Keratinocyte (primary cell): ENCODE measurements at regions not wholly inside any gene's neighbourhood (a gene's known extent, or its start where the extent isn't known, plus 50 kb on each side); places are given as distances from the start of the nearest gene placed in this dataset.

Source experiments
- DNase-seq: peaks from one replicate; pipeline ENCODE4 v3.0.0-alpha.2; 2011; ENCODE audit warnings: low read depth, missing footprints, low spot score
- FAIRE-seq: peaks from 2 replicates; lab custom pipeline; 2011; peaks lifted over from hg19 to GRCh38; lab: Jason Lieb, UNC
- H2AFZ ChIP-seq: 2 replicates; pipeline ENCODE4 v1.6.0; 2012; ENCODE audit warnings: low read length, control low read depth, inconsistent platforms; ENCODE audit not compliant: control insufficient read depth
- H3K27ac ChIP-seq: 2 replicates; pipeline ENCODE4 v1.5.1; 2011; ENCODE audit warnings: low read length; ENCODE audit not compliant: control insufficient read depth, insufficient read depth
- H3K27me3 ChIP-seq: 3 replicates; pipeline ENCODE4 v1.6.0; 2011; ENCODE audit warnings: low read length; ENCODE audit not compliant: control insufficient read depth, insufficient read depth; ENCODE audit errors: extremely low read depth
- H3K36me3 ChIP-seq, 2 experiments: 2 replicates in 1 of 2; 3 replicates in 1 of 2; pipeline ENCODE4 v1.5.1; 2011; ENCODE audit warnings: low read length in 2 of 2, mild to moderate bottlenecking in 1 of 2; ENCODE audit not compliant: control insufficient read depth in 2 of 2, insufficient read depth in 2 of 2; ENCODE audit errors: extremely low read depth in 1 of 2
- H3K4me1 ChIP-seq: 3 replicates; pipeline ENCODE4 v1.5.1; 2011; ENCODE audit warnings: low read length; ENCODE audit not compliant: control insufficient read depth, insufficient read depth; ENCODE audit errors: extremely low read depth
- H3K4me2 ChIP-seq: 3 replicates; pipeline ENCODE4 v1.6.0; 2011; ENCODE audit warnings: low read depth, low read length; ENCODE audit not compliant: control insufficient read depth, insufficient read depth; ENCODE audit errors: extremely low read depth
- H3K4me3 ChIP-seq, 3 experiments: fragments of 200-600 bp in 1 of 3; sonication (generic) in 1 of 3; 2 replicates in 2 of 3; 3 replicates in 1 of 3; pipeline ENCODE4 v1.5.1; 2011 to 2016; ENCODE audit warnings: low read length in 3 of 3, mild to moderate bottlenecking in 3 of 3, control low read depth in 2 of 3, inconsistent platforms in 1 of 3, low read depth in 1 of 3, mixed read lengths in 1 of 3, mixed run types in 1 of 3, moderate library complexity in 1 of 3; ENCODE audit not compliant: control insufficient read depth in 2 of 3, insufficient read depth in 2 of 3; ENCODE audit errors: extremely low read depth in 1 of 3
- H3K79me2 ChIP-seq: 2 replicates; pipeline ENCODE4 v1.6.0; 2012; ENCODE audit warnings: low read length; ENCODE audit not compliant: control insufficient read depth, insufficient read depth
- H3K9ac ChIP-seq: 3 replicates; pipeline ENCODE4 v1.6.0; 2011; ENCODE audit warnings: low read length; ENCODE audit not compliant: control insufficient read depth, insufficient read depth; ENCODE audit errors: extremely low read depth
- H3K9me1 ChIP-seq: 3 replicates; pipeline ENCODE4 v1.6.0; 2011; ENCODE audit warnings: low read length; ENCODE audit not compliant: control insufficient read depth, insufficient read depth; ENCODE audit errors: extremely low read depth
- H3K9me3 ChIP-seq: 2 replicates; pipeline ENCODE4 v1.5.1; 2012; ENCODE audit warnings: low read depth, low read length; ENCODE audit not compliant: control insufficient read depth
- H4K20me1 ChIP-seq: 3 replicates; pipeline ENCODE4 v1.6.0; 2011; ENCODE audit warnings: low read length; ENCODE audit not compliant: control insufficient read depth, insufficient read depth; ENCODE audit errors: extremely low read depth
- EZH2 ChIP-seq: IDR thresholded peaks from one replicate; pipeline ENCODE4 v1.6.1; 2012; ENCODE audit warnings: inconsistent platforms, mild to moderate bottlenecking, low read length, moderate library complexity
- dilution Hi-C: fragments of 300-500 bp; cut with MboI; formaldehyde crosslinking; loops from one replicate; pipeline ENCODE4 v1.7.0; 2020; ENCODE audit warnings: low sequenced_read_pairs; ENCODE audit not compliant: extremely low pct_ligation_motif_present
- TF ChIP-seq, protein P1 (sequence below), 3 experiments: IDR thresholded peaks in 1 of 3; conservative IDR thresholded peaks in 1 of 3; optimal IDR thresholded peaks in 1 of 3; 2 replicates in 2 of 3; 3 replicates in 1 of 3; pipeline versions ENCODE3 to v1.5.1; 2011; ENCODE audit warnings: low read length in 3 of 3, mild to moderate bottlenecking in 3 of 3, moderate library complexity in 2 of 3, control low read depth in 1 of 3, inconsistent platforms in 1 of 3; ENCODE audit not compliant: insufficient read depth in 2 of 3; ENCODE audit errors: extremely low read depth in 1 of 3

DNA sequence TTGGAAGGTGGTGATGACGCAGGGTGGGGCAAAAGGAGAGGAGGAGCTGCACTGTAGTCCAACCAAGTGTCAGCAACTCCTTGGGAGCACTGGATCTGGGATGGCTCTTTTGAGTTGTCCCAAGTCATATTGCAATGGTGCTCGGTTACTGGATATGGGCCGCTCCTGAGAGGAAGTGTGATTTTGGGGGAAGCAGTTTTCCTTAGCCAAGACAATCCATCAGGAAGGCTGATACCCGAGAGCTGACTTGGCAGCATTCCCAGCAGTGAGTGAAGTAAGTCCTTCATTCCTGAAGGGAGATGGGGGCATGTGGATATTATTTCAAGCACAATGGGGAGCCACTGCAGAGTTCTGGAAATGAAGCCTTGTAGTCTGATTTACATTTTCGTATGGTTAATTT lies 354.1 kb downstream of the RFPL4B start:
- H3K27me3 ChIP-seq = no peaks in the 10 kb centered on the region
- H3K9me3 ChIP-seq = no peaks in the 10 kb centered on the region
- H3K4me1 ChIP-seq = no peaks in the 10 kb centered on the region
- H3K9me1 ChIP-seq = no peaks in the 10 kb centered on the region
- H3K9ac ChIP-seq = no peak overlapping the region
- no peak overlapping the region for H3K4me2 ChIP-seq
- DNase-seq = no peak
- no peaks in the 10 kb centered on the region for H4K20me1 ChIP-seq
- H3K36me3 ChIP-seq = no peaks in the 10 kb centered on the region
- dilution Hi-C loops = no loop called here
- H2AFZ ChIP-seq = no peak overlapping the region
- H3K4me3 ChIP-seq = no peak overlapping the region
- no peaks in the 10 kb centered on the region for H3K79me2 ChIP-seq
- H3K27ac ChIP-seq = no peak overlapping the region
- no peak for FAIRE-seq
- TF ChIP-seq EZH2 = no peak
- TF ChIP-seq, protein P1, sequence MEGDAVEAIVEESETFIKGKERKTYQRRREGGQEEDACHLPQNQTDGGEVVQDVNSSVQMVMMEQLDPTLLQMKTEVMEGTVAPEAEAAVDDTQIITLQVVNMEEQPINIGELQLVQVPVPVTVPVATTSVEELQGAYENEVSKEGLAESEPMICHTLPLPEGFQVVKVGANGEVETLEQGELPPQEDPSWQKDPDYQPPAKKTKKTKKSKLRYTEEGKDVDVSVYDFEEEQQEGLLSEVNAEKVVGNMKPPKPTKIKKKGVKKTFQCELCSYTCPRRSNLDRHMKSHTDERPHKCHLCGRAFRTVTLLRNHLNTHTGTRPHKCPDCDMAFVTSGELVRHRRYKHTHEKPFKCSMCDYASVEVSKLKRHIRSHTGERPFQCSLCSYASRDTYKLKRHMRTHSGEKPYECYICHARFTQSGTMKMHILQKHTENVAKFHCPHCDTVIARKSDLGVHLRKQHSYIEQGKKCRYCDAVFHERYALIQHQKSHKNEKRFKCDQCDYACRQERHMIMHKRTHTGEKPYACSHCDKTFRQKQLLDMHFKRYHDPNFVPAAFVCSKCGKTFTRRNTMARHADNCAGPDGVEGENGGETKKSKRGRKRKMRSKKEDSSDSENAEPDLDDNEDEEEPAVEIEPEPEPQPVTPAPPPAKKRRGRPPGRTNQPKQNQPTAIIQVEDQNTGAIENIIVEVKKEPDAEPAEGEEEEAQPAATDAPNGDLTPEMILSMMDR (optimal IDR thresholded peaks at IDR 0.05 in 1 of 3, IDR thresholded peaks at IDR 0.05 in 1 of 3, conservative IDR thresholded peaks at IDR 0.05 in 1 of 3; ENCODE audit: extremely low read depth in 1 of 3, insufficient read depth in 2 of 3, low read length in 3 of 3) = no peak

DNA sequence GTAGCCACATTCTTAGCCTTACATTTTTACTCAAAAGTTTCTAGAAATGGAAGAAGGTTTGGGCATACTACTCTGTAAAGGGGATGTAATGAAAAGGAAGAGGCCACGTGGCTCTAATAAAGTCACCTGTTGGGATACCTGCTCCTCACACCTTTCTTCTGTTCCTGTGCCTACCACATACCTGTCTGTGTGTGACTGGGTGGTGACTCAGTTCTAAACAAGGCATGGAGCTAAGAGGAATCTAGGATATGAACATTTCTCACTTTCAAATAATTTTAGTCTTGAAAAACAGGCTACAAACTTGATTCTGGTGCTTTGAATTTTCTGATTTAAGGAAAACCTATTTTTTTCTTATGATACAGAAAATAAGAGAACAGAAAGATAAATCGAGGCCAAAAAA lies 363.6 kb downstream of the RFPL4B start:
- FAIRE-seq (no peak), DNase-seq (no peak)
- H3K9me1 ChIP-seq = no peaks in the 10 kb centered on the region
- no peak for TF ChIP-seq EZH2
- TF ChIP-seq, protein P1 (optimal IDR thresholded peaks at IDR 0.05 in 1 of 3, IDR thresholded peaks at IDR 0.05 in 1 of 3, conservative IDR thresholded peaks at IDR 0.05 in 1 of 3; ENCODE audit: extremely low read depth in 1 of 3, insufficient read depth in 2 of 3, low read length in 3 of 3) = no peak
- H3K4me1 ChIP-seq = no peaks in the 10 kb centered on the region
- no peaks in the 10 kb centered on the region for H3K79me2 ChIP-seq
- H3K9ac ChIP-seq = no peak overlapping the region
- H3K4me2 ChIP-seq = no peak overlapping the region
- no peak overlapping the region for H3K4me3 ChIP-seq
- no peaks in the 10 kb centered on the region for H3K27me3 ChIP-seq
- H3K27ac ChIP-seq = no peak overlapping the region
- no peaks in the 10 kb centered on the region for H3K36me3 ChIP-seq
- H4K20me1 ChIP-seq = no peaks in the 10 kb centered on the region
- no peaks in the 10 kb centered on the region for H3K9me3 ChIP-seq
- dilution Hi-C loops = no loop called here
- H2AFZ ChIP-seq = no peak overlapping the region
